H1 (cell line): ENCODE measurements at regions not wholly inside any gene's neighbourhood (a gene's known extent, or its start where the extent isn't known, plus 50 kb on each side); places are given as distances from the start of the nearest gene placed in this dataset.

ENCODE experiments used
- CTCF ChIA-PET: fragments of 300-600 bp; sonication (Branson Sonifier 250); formaldehyde crosslinking; loops from one replicate; lab custom pipeline; 2021; ENCODE audit not compliant: partially characterized antibody; lab: Charles Lee
- POLR2A ChIA-PET: fragments of 300-600 bp; sonication (Branson Sonifier 250); formaldehyde crosslinking; loops from one replicate; lab custom pipeline; 2021; ENCODE audit warnings: inconsistent platforms; ENCODE audit not compliant: partially characterized antibody; lab: Charles Lee
- DNase-seq, 2 experiments: peaks; one replicate each; pipeline versions ENCODE4 v3.0.0 to v3.0.0-alpha.2; 2010 to 2022; ENCODE audit warnings: low spot score in 2 of 2, low read depth in 1 of 2, mixed read lengths in 1 of 2
- FAIRE-seq: peaks from 2 replicates; lab custom pipeline; 2011; peaks lifted over from hg19 to GRCh38; lab: Jason Lieb, UNC
- H2AFZ ChIP-seq: 2 replicates; pipeline ENCODE4 v1.8.1; 2012; ENCODE audit warnings: low read length, inconsistent platforms
- H2AK5ac ChIP-seq: 2 replicates; pipeline ENCODE4 v1.6.1; 2013; ENCODE audit warnings: low read depth, low read length
- H2BK120ac ChIP-seq: replicated peaks from 2 replicates; pipeline ENCODE3; 2013; ENCODE audit warnings: low read depth, low read length, inconsistent platforms
- H2BK12ac ChIP-seq: 2 replicates; pipeline ENCODE4 v1.6.1; 2013; ENCODE audit warnings: low read depth, low read length
- H2BK15ac ChIP-seq: 2 replicates; pipeline ENCODE4 v1.6.1; 2013; ENCODE audit warnings: low read length
- H2BK20ac ChIP-seq: 2 replicates; pipeline ENCODE4 v1.6.1; 2013; ENCODE audit warnings: low read length
- H2BK5ac ChIP-seq: 2 replicates; pipeline ENCODE4 v1.6.1; 2013; ENCODE audit warnings: low read depth, low read length
- H3K14ac ChIP-seq: 2 replicates; pipeline ENCODE4 v1.6.1; 2013; ENCODE audit warnings: inconsistent platforms; ENCODE audit not compliant: insufficient read length
- H3K18ac ChIP-seq: 2 replicates; pipeline ENCODE4 v1.6.1; 2013; ENCODE audit warnings: low read length; ENCODE audit errors: extremely low read depth
- H3K23ac ChIP-seq: 2 replicates; pipeline ENCODE4 v1.6.1; 2013; ENCODE audit warnings: inconsistent platforms; ENCODE audit not compliant: insufficient read length
- H3K23me2 ChIP-seq: 2 replicates; pipeline ENCODE4 v1.6.1; 2013; ENCODE audit warnings: low read depth, low read length
- H3K27ac ChIP-seq: 2 replicates; pipeline ENCODE4 v1.6.1; 2011; ENCODE audit warnings: low read depth, low read length, inconsistent platforms
- H3K27me3 ChIP-seq, 4 experiments: replicated peaks in 1 of 4; 1 replicate in 1 of 4; 2 replicates in 3 of 4; pipeline versions ENCODE4 v1.6.1 to v1.8.1; 2011 to 2013; ENCODE audit warnings: low read length in 3 of 4, mild to moderate bottlenecking in 3 of 4, inconsistent platforms in 2 of 4, mixed read lengths in 2 of 4, moderate library complexity in 1 of 4; ENCODE audit not compliant: control insufficient read depth in 3 of 4, insufficient read depth in 3 of 4; ENCODE audit errors: extremely low read depth in 1 of 4
- H3K36me3 ChIP-seq, 4 experiments: 2 replicates each; pipeline versions ENCODE4 v1.6.1 to v1.8.1; 2011 to 2013; ENCODE audit warnings: mild to moderate bottlenecking in 4 of 4, low read length in 3 of 4, moderate library complexity in 2 of 4, control low read depth in 1 of 4, inconsistent platforms in 1 of 4; ENCODE audit not compliant: insufficient read depth in 4 of 4, control insufficient read depth in 2 of 4
- H3K4ac ChIP-seq: replicated peaks from 2 replicates; pipeline ENCODE3; 2013; ENCODE audit warnings: low read length, low read depth, mixed read lengths, inconsistent platforms; ENCODE audit not compliant: insufficient read length
- H3K4me1 ChIP-seq, 4 experiments: replicated peaks in 1 of 4; 1 replicate in 1 of 4; 2 replicates in 3 of 4; pipeline versions ENCODE4 v1.6.1 to v1.8.1; 2011 to 2013; ENCODE audit warnings: low read length in 3 of 4, inconsistent platforms in 2 of 4, mixed read lengths in 1 of 4; ENCODE audit not compliant: insufficient read depth in 4 of 4, control insufficient read depth in 3 of 4
- H3K4me2 ChIP-seq, 2 experiments: 2 replicates each; pipeline versions ENCODE4 v1.6.1 to v1.8.1; 2011 to 2013; ENCODE audit warnings: low read depth in 2 of 2, low read length in 2 of 2, control low read depth in 1 of 2, inconsistent platforms in 1 of 2, mild to moderate bottlenecking in 1 of 2; ENCODE audit not compliant: insufficient read depth in 1 of 2
- H3K4me3 ChIP-seq, 4 experiments: fragments of 200-600, 300-600 bp in 1 of 4; sonication (generic), shearing (Covaris generic), sonication (Bioruptor Twin) in 1 of 4; 2 replicates each; pipeline versions ENCODE4 v1.5.1 to v1.8.1; 2011 to 2016; ENCODE audit warnings: low read length in 4 of 4, low read depth in 3 of 4, control low read depth in 2 of 4, inconsistent platforms in 2 of 4, mild to moderate bottlenecking in 2 of 4, mixed read lengths in 1 of 4, moderate library complexity in 1 of 4; ENCODE audit not compliant: insufficient read depth in 2 of 4; ENCODE audit errors: extremely low read depth in 1 of 4
- H3K56ac ChIP-seq: replicated peaks from 2 replicates; pipeline ENCODE3; 2013; ENCODE audit warnings: low read depth, mild to moderate bottlenecking, mixed read lengths, low read length, inconsistent platforms; ENCODE audit not compliant: insufficient read length
- H3K79me1 ChIP-seq: 2 replicates; pipeline ENCODE4 v1.6.1; 2013; ENCODE audit warnings: low read depth, low read length, control low read depth
- H3K79me2 ChIP-seq, 2 experiments: 2 replicates each; pipeline versions ENCODE4 v1.6.1 to v1.8.1; 2012 to 2013; ENCODE audit warnings: low read length in 2 of 2, mild to moderate bottlenecking in 2 of 2, inconsistent platforms in 1 of 2; ENCODE audit not compliant: insufficient read depth in 2 of 2, control insufficient read depth in 1 of 2
- H3K9ac ChIP-seq, 4 experiments: replicated peaks in 1 of 4; 1 replicate in 1 of 4; 2 replicates in 3 of 4; pipeline versions ENCODE4 v1.6.1 to v1.8.1; 2011 to 2013; ENCODE audit warnings: low read depth in 3 of 4, low read length in 3 of 4, control low read depth in 2 of 4, mild to moderate bottlenecking in 2 of 4, moderate library complexity in 2 of 4, inconsistent platforms in 1 of 4; ENCODE audit errors: extremely low read depth in 1 of 4
- H3K9me3 ChIP-seq, 2 experiments: 2 replicates each; pipeline versions ENCODE4 v1.6.1 to v1.8.1; 2012 to 2013; ENCODE audit warnings: mild to moderate bottlenecking in 2 of 2, moderate library complexity in 2 of 2, control low read depth in 1 of 2, inconsistent platforms in 1 of 2, low read depth in 1 of 2, low read length in 1 of 2, mixed read lengths in 1 of 2; ENCODE audit not compliant: insufficient read depth in 2 of 2
- H4K20me1 ChIP-seq, 2 experiments: replicated peaks in 1 of 2; 2 replicates each; pipeline versions ENCODE3 to v1.8.1; 2011 to 2013; ENCODE audit warnings: inconsistent platforms in 2 of 2, low read length in 2 of 2, mild to moderate bottlenecking in 1 of 2; ENCODE audit not compliant: insufficient read depth in 2 of 2, control insufficient read depth in 1 of 2
- H4K5ac ChIP-seq: 2 replicates; pipeline ENCODE4 v1.6.1; 2013; ENCODE audit warnings: low read length, low read depth, mixed read lengths, inconsistent platforms; ENCODE audit not compliant: insufficient read length
- H4K8ac ChIP-seq: 2 replicates; pipeline ENCODE4 v1.8.0; 2013; ENCODE audit warnings: mild to moderate bottlenecking, moderate library complexity, low read length, inconsistent platforms; ENCODE audit not compliant: insufficient read depth; ENCODE audit errors: extremely low read depth
- H4K91ac ChIP-seq: replicated peaks from 2 replicates; pipeline ENCODE3; 2013; ENCODE audit warnings: low read length, mixed read lengths, inconsistent platforms; ENCODE audit not compliant: insufficient read length
- ASH2L ChIP-seq: fragments of 200-600, 300-600 bp; sonication (generic); IDR thresholded peaks from one replicate; pipeline ENCODE4 v1.7.1; 2017; ENCODE audit warnings: low read length
- BCL11A ChIP-seq, 2 experiments: IDR thresholded peaks; one replicate each; pipeline ENCODE4 v1.6.1; 2011; ENCODE audit warnings: low read depth in 2 of 2, low read length in 2 of 2, mild to moderate bottlenecking in 2 of 2
- CEBPB ChIP-seq: IDR thresholded peaks from 2 replicates; pipeline ENCODE4 v1.6.1; 2012; ENCODE audit warnings: low read depth, low read length
- CHD1 ChIP-seq: IDR thresholded peaks from 2 replicates; pipeline ENCODE4 v1.6.1; 2012; ENCODE audit warnings: low read depth, low read length, improper control_type of control experiment
- CTBP2 ChIP-seq: IDR thresholded peaks from 2 replicates; pipeline ENCODE4 v1.7.0; 2011; ENCODE audit warnings: borderline replicate concordance, mild to moderate bottlenecking, moderate library complexity, mixed read lengths, low read length; ENCODE audit not compliant: insufficient read depth, insufficient read length
- GABPA ChIP-seq: IDR thresholded peaks from 2 replicates; pipeline ENCODE4 v1.6.1; 2011; ENCODE audit warnings: mild to moderate bottlenecking, low read length, moderate library complexity, borderline replicate concordance; ENCODE audit not compliant: insufficient read depth
- GTF2F1 ChIP-seq: IDR thresholded peaks from 2 replicates; pipeline ENCODE4 v1.6.1; 2012; ENCODE audit warnings: low read depth, low read length, improper control_type of control experiment, borderline replicate concordance
- KDM5A ChIP-seq: fragments of 200-600 bp; IDR thresholded peaks from 2 replicates; pipeline ENCODE4 v1.7.1; 2012; ENCODE audit warnings: mild to moderate bottlenecking, low read length, inconsistent platforms, mixed read lengths
- RFX5 ChIP-seq: IDR thresholded peaks from 2 replicates; pipeline ENCODE4 v1.6.1; 2011; ENCODE audit warnings: low read depth, low read length, improper control_type of control experiment, borderline replicate concordance
- RNF2 ChIP-seq: fragments of 200-900, 300-1000 bp; sonication (generic); IDR thresholded peaks from 2 replicates; pipeline ENCODE4 v1.7.1; 2016; ENCODE audit warnings: borderline replicate concordance, low read depth, mild to moderate bottlenecking, antibody characterized with exemption, low read length; ENCODE audit not compliant: poor library complexity, severe bottlenecking; ENCODE audit errors: missing control alignments
- SIN3A ChIP-seq, 2 experiments: IDR thresholded peaks in 1 of 2; conservative IDR thresholded peaks in 1 of 2; 2 replicates each; pipeline ENCODE4 v1.6.1; 2011 to 2012; ENCODE audit warnings: low read length in 2 of 2, improper control_type of control experiment in 1 of 2, low read depth in 1 of 2, mild to moderate bottlenecking in 1 of 2
- SUZ12 ChIP-seq: fragments of 200-600 bp; sonication (generic); IDR thresholded peaks from 2 replicates; pipeline ENCODE4 v1.6.1; 2012; ENCODE audit warnings: mild to moderate bottlenecking, inconsistent platforms, low read length, moderate library complexity, mixed read lengths
- TAF7 ChIP-seq: optimal IDR thresholded peaks from 2 replicates; pipeline ENCODE3; 2011; ENCODE audit warnings: low read depth, mild to moderate bottlenecking, inconsistent platforms, low read length, moderate library complexity, borderline replicate concordance
- TBP ChIP-seq: IDR thresholded peaks from 2 replicates; pipeline ENCODE4 v1.6.1; 2011; ENCODE audit warnings: low read depth, low read length, improper control_type of control experiment
- TCF12 ChIP-seq: IDR thresholded peaks from 2 replicates; pipeline ENCODE4 v1.6.1; 2011; ENCODE audit warnings: low read depth, mild to moderate bottlenecking, low read length
- WGBS, 2 experiments: shearing (Covaris generic) in 1 of 2; methylation state at CpG; one replicate each; pipeline versions ENCODE4 v1.1.6 to v1.1.7; 2013 to 2015; ENCODE audit warnings: low lambda C conversion rate in 2 of 2, mixed read lengths in 2 of 2, inconsistent platforms in 1 of 2, low coverage in 1 of 2, missing lambda C conversion rate in 1 of 2; ENCODE audit not compliant: insufficient replicate concordance in 2 of 2, insufficient coverage in 1 of 2, insufficient read length in 1 of 2; ENCODE audit errors: extremely low coverage in 1 of 2, missing lambda C conversion rate in 1 of 2; 5-methylcytosine and 5-hydroxymethylcytosine counted together

- Histone ChIP-seq H2BK20ac (no peak overlapping the region), H2AK5ac (no peak overlapping the region), H3K14ac (no peak overlapping the region), H3K9me3 (peaks cover 0 to 3% of the 10 kb centered on the region in 2 experiments; a peak in 1 of 4 replicates), H2BK12ac (no peak overlapping the region), H3K36me3 (no peaks in the 10 kb centered on the region), H4K8ac (no peak overlapping the region), H3K4me3 (no peak overlapping the region), H3K4ac (no peak overlapping the region), H3K4me1 (no peaks in the 10 kb centered on the region), H3K79me2 (no peaks in the 10 kb centered on the region), H3K27ac (no peak overlapping the region), H3K9ac (no peak overlapping the region), H4K91ac (no peak overlapping the region), H2BK5ac (no peak overlapping the region), H3K4me2 (no peak overlapping the region), H2AFZ (no peak overlapping the region), H4K5ac (no peak overlapping the region), H2BK120ac (no peak overlapping the region), H3K27me3 (no peaks in the 10 kb centered on the region), H4K20me1 (no peaks in the 10 kb centered on the region), H3K79me1 (no peaks in the 10 kb centered on the region), H3K23ac (no peak overlapping the region), H3K18ac (no peak overlapping the region), H3K56ac (no peak overlapping the region), H3K23me2 (no peaks in the 10 kb centered on the region), H2BK15ac (no peak overlapping the region)
- WGBS, 2 experiments, result 66% methylated on average over 3 of the region's 3 CpGs; no CpG with 5 or more reads in 1 of the 2 experiments
- DNase-seq (no peak), FAIRE-seq (no peak)
- ChIA-PET CTCF (interaction anchor here (0.5 kb wide), 1 partner anchor 1577 kb away, joined by 3 read pairs; no protein-coding TSS in a partner anchor), POLR2A (no interaction called here)
- TF ChIP-seq BCL11A (IDR thresholded peaks at IDR 0.05; ENCODE audit: low read depth in 2 of 2, low read length in 2 of 2) (no peak), SUZ12 (no peak), CTBP2 (no peak), RFX5 (no peak), CEBPB (no peak), CHD1 (no peak), ASH2L (no peak), GTF2F1 (no peak), SIN3A (conservative IDR thresholded peaks at IDR 0.05 in 1 of 2, IDR thresholded peaks at IDR 0.05 in 1 of 2; ENCODE audit: low read depth in 1 of 2, low read length in 2 of 2) (no peak), GABPA (no peak), KDM5A (no peak), TBP (no peak), TAF7 (no peak), TCF12 (no peak), RNF2 (no peak)
Measured at GRCh38 chr10:128360783-128361182, 234.6 kb upstream of the MKI67 start.
